Stimulated activated CD4-positive, alpha-beta T cell treated with anti-CD3 and anti-CD28 coated beads, Interleukin-15, amount 100 ng/mL, for 1 hour (primary cell): ENCODE measurements at regions not wholly inside any gene's neighbourhood (a gene's known extent, or its start where the extent isn't known, plus 50 kb on each side); places are given as distances from the start of the nearest gene placed in this dataset.
"Not testable (repeated sequence)": the region's sequence is repeated elsewhere in the genome, so short reads cannot be mapped to it uniquely, and the experiment has no call there.

Source experiments
- DNase-seq, 2 donors: peaks; one replicate each; pipeline ENCODE4 v3.0.0-alpha.2; 2020; ENCODE audit warnings: low read depth in 1 of 2, low spot score in 1 of 2

GRCh38 chr13:109403012-109403421, 383.4 kb downstream of the IRS2 start:
- DNase-seq: no peak

- no peak for DNase-seq
Measured at GRCh38 chr13:109401891-109402290, 384.5 kb downstream of the IRS2 start.

GRCh38 chr13:109401307-109401706, 385.1 kb downstream of the IRS2 start:
- DNase-seq: no peak

GRCh38 chr13:109400624-109401257, 385.6 kb downstream of the IRS2 start:
- DNase-seq: no peak

- DNase-seq: no peak
Measured at GRCh38 chr13:109400209-109400608, 386.2 kb downstream of the IRS2 start.

GRCh38 chr13:109398071-109398470, 388.3 kb downstream of the IRS2 start:
- DNase-seq: not testable (repeated sequence)

- no peak for DNase-seq
Measured at GRCh38 chr13:109397285-109397684, 389.1 kb downstream of the IRS2 start.

GRCh38 chr13:109396266-109396665, 390.1 kb downstream of the IRS2 start:
- no peak for DNase-seq

GRCh38 chr13:109395014-109395413, 391.4 kb downstream of the IRS2 start:
- no peak for DNase-seq

GRCh38 chr13:109394311-109394988, 391.9 kb downstream of the IRS2 start:
- DNase-seq: no peak

- DNase-seq: no peak
Measured at GRCh38 chr13:109393045-109393444, 393.3 kb downstream of the IRS2 start.

- DNase-seq: no peak
Measured at GRCh38 chr13:109390391-109390790, 396.0 kb downstream of the IRS2 start.

GRCh38 chr13:109389892-109390345, 396.5 kb downstream of the IRS2 start:
- DNase-seq: no peak

GRCh38 chr13:109389456-109389855, 396.9 kb downstream of the IRS2 start:
- no peak for DNase-seq

GRCh38 chr13:109387471-109387870, 398.9 kb downstream of the IRS2 start:
- DNase-seq: no peak

GRCh38 chr13:109385242-109385560, 401.2 kb downstream of the IRS2 start:
- DNase-seq: no peak

GRCh38 chr13:109384491-109385241, 401.7 kb downstream of the IRS2 start:
- DNase-seq: no peak

- no peak for DNase-seq
Measured at GRCh38 chr13:109383683-109384082, 402.7 kb downstream of the IRS2 start.

- no peak for DNase-seq
Measured at GRCh38 chr13:109381546-109382180, 404.7 kb downstream of the IRS2 start.

GRCh38 chr13:109380457-109380856, 405.9 kb downstream of the IRS2 start:
- DNase-seq: no peak

- DNase-seq: no peak
Measured at GRCh38 chr13:109379930-109380329, 406.5 kb downstream of the IRS2 start.

- DNase-seq: no peak
Measured at GRCh38 chr13:109376936-109377335, 409.4 kb downstream of the IRS2 start.
